Breast epithelium (tissue), 3 donors: ENCODE measurements at regions not wholly inside any gene's neighbourhood (a gene's known extent, or its start where the extent isn't known, plus 50 kb on each side); places are given as distances from the start of the nearest gene placed in this dataset.

Source experiments
- POLR2A ChIP-seq: fragments of 450-650 bp; IDR thresholded peaks from one replicate; pipeline ENCODE4 v1.6.1; 2016; ENCODE audit warnings: antibody characterized with exemption, mild to moderate bottlenecking, moderate library complexity
- TF ChIP-seq, protein P1 (sequence below), 3 donors: fragments of 450-650 bp; IDR thresholded peaks; one replicate each; pipeline ENCODE4 v1.5.1; 2016 to 2017; ENCODE audit warnings: antibody characterized with exemption in 3 of 3, mild to moderate bottlenecking in 3 of 3, moderate library complexity in 3 of 3

DNA sequence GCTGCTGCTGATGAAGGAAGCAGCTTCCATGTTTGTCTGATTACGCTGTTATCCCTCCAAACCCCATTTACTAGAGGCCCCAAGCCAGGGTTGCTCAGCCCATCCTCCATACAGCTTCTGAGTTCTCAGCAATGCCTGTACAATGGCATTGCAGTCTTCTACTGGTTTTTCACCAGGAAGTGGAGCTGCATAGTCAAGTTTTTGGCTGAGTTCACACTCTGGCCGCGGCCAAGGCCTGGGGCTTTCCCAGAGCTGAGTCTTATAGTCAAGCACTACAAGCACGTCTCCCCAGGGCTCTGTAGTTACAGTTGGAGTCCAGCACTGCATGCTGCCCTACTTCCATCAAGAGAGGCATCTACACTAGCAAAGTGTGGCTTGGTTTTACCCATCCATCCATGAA lies 182.5 kb downstream of the POU4F1 start:
- TF ChIP-seq, protein P1, sequence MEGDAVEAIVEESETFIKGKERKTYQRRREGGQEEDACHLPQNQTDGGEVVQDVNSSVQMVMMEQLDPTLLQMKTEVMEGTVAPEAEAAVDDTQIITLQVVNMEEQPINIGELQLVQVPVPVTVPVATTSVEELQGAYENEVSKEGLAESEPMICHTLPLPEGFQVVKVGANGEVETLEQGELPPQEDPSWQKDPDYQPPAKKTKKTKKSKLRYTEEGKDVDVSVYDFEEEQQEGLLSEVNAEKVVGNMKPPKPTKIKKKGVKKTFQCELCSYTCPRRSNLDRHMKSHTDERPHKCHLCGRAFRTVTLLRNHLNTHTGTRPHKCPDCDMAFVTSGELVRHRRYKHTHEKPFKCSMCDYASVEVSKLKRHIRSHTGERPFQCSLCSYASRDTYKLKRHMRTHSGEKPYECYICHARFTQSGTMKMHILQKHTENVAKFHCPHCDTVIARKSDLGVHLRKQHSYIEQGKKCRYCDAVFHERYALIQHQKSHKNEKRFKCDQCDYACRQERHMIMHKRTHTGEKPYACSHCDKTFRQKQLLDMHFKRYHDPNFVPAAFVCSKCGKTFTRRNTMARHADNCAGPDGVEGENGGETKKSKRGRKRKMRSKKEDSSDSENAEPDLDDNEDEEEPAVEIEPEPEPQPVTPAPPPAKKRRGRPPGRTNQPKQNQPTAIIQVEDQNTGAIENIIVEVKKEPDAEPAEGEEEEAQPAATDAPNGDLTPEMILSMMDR (IDR thresholded peaks at IDR 0.05): no peak
- TF ChIP-seq POLR2A: no peak
